GM18505 (cell line): ENCODE measurements at regions not wholly inside any gene's neighbourhood (a gene's known extent, or its start where the extent isn't known, plus 50 kb on each side); places are given as distances from the start of the nearest gene placed in this dataset.
"Not testable (repeated sequence)": the region's sequence is repeated elsewhere in the genome, so short reads cannot be mapped to it uniquely, and the experiment has no call there.

Experiments
- ATAC-seq: cut with Tn5 transposase; IDR thresholded peaks from one replicate; pipeline ENCODE4 v1.9.1; 2021; ENCODE audit not compliant: unreplicated experiment
- POLR2A ChIP-seq: IDR thresholded peaks from 4 replicates; pipeline ENCODE4 v1.6.1; 2011; ENCODE audit warnings: borderline replicate concordance; ENCODE audit not compliant: insufficient read depth, insufficient read length; ENCODE audit errors: extremely low read depth

GRCh38 chr5:36795366-36795765, 81.2 kb upstream of the NIPBL start:
- no peak for TF ChIP-seq POLR2A
- ATAC-seq, result no peak

GRCh38 chr5:36796155-36796554, 80.4 kb upstream of the NIPBL start:
- no peak for ATAC-seq
- TF ChIP-seq POLR2A, result no peak

GRCh38 chr5:36801523-36801922, 75.0 kb upstream of the NIPBL start:
- no peak for TF ChIP-seq POLR2A
- no peak for ATAC-seq

DNA sequence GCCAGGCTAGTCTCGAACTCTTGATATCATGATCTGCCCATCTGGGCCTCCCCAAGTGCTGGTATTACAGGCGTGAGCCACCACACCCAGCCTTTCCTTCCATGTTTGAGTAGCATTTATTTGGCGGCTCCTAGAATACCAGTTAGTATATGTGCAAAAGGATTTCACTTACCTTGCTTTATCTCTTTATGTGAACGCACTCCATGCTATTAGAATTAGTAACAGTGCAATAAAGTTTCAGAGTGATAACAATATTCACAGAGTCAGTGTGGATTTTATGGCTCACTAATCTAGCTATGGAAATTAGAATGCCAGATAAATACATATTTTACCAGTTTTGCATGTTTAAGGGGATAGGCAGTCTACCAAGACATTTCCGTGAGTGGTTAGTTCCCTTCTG, 74.4 kb upstream of the NIPBL start:
- no peak for ATAC-seq

DNA sequence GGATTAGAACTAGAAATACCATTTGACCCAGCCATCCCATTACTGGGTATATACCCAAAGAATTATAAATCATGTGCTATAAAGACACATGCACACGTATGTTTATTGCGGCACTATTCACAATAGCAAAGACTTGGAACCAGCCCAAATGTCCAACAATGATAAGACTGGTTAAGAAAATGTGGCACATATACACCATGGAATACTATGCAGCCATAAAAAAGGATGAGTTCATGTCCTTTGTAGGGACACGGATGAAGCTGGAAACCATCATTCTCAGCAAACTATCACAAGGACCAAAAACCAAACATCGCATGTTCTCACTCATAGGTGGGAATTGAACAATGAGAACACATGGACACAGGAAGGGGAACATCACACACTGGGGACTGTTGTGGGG, 63.3 kb upstream of the NIPBL start:
- ATAC-seq, result not testable (repeated sequence)

More for the DNA sequence above, 74.4 kb upstream of the NIPBL start:
- no peak for TF ChIP-seq POLR2A

GRCh38 chr5:36815871-36816270, 60.7 kb upstream of the NIPBL start:
- TF ChIP-seq POLR2A, result no peak
- ATAC-seq, result no peak

DNA sequence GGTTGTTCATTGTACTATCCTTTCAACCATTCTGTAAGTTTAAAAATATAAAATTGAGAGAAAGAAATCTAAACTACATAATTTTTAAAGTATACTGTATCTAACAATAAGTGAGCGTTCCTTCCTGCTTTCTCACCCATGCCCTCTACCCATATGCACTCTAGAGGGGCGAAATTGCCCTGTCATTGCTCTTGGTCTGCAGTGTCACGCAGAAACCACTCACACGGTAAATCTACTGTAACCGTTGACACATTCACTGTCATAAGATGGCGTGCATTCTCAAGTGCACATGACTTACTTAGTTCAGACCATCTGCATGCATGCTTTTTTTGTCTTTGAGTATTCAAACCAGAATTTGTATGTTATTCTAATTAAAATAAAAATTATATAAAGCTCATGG, 55.7 kb upstream of the NIPBL start:
- TF ChIP-seq POLR2A, result no peak
- no peak for ATAC-seq

DNA sequence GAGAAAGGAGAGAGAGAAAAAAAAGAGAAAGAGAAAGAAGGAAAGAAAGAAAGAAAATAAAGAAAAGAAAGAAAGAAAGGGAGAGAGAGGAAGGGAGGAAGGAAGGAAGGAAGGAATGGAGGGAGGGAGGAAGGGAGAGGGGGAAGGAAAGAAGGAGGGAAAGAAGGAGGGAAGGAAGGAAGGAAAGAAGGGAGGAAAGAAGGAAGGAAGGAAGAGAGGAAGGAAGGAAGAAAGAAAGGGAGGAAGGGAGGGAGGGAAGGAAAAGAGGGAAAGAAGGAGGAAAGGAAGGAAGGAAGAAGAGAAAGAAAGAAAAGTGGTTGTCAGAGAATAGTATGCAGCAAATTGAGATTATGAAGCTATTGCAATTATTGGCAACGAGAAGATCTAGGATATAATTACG, 49.9 kb upstream of the NIPBL start:
- ATAC-seq, result no peak
- TF ChIP-seq POLR2A, result no peak
